Spinal cord (tissue), 9 donors: ENCODE measurements at regions not wholly inside any gene's neighbourhood (a gene's known extent, or its start where the extent isn't known, plus 50 kb on each side); places are given as distances from the start of the nearest gene placed in this dataset.

Experiments
- DNase-seq, 6 donors: peaks; one replicate each; pipeline versions ENCODE4 v3.0.0 to v3.0.0-alpha.2; 2013 to 2015; ENCODE audit warnings: low spot score in 6 of 6, low read depth in 4 of 6
- H3K27ac ChIP-seq: one replicate; pipeline ENCODE4 v1.5.1; 2013; ENCODE audit warnings: low read depth, low read length, control low read depth
- H3K27me3 ChIP-seq: one replicate; pipeline ENCODE4 v1.6.1; 2013; ENCODE audit warnings: low read length; ENCODE audit not compliant: control insufficient read depth, insufficient read depth
- H3K36me3 ChIP-seq: one replicate; pipeline ENCODE4 v1.6.1; 2013; ENCODE audit warnings: low read length; ENCODE audit not compliant: control insufficient read depth, insufficient read depth
- H3K4me1 ChIP-seq: one replicate; pipeline ENCODE4 v1.6.1; 2013; ENCODE audit warnings: low read length; ENCODE audit not compliant: control insufficient read depth, insufficient read depth
- H3K4me3 ChIP-seq: one replicate; pipeline ENCODE4 v1.5.1; 2013; ENCODE audit warnings: low read depth, low read length, control low read depth
- H3K9me3 ChIP-seq: one replicate; pipeline ENCODE4 v1.6.1; 2013; ENCODE audit warnings: low read length; ENCODE audit not compliant: control insufficient read depth, insufficient read depth
- WGBS: methylation state at CpG from one replicate; pipeline ENCODE4 v1.1.5; 2013; ENCODE audit warnings: missing lambda C conversion rate; ENCODE audit not compliant: insufficient coverage; 5-methylcytosine and 5-hydroxymethylcytosine counted together
- donor health status: healthy.

DNA sequence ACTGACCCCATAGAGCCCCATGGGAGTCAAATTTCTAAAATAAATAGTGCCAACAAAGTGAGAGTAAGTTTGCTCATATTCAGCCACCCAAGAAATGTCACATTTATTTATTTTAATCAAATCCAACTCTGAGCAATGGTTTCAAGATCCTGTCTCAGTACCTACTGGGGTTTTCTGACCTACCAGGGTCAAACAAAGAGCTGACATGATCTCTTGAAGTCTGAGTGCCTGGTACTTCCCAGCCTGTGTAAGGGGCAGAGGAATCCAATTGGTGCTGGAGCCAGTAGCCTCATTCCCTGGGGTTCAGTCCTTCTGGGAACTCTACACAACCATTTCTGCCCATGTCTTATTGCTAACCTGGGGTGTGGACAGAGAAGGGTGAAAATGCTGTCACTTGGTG is 104.6 kb upstream of the SERP2 start:
- Histone ChIP-seq H3K9me3 (no peaks in the 10 kb centered on the region), H3K27me3 (no peaks in the 10 kb centered on the region), H3K4me3 (no peak overlapping the region), H3K27ac (no peak overlapping the region), H3K36me3 (no peaks in the 10 kb centered on the region), H3K4me1 (peaks cover 10% of the 10 kb centered on the region)
- no peak for DNase-seq

DNA sequence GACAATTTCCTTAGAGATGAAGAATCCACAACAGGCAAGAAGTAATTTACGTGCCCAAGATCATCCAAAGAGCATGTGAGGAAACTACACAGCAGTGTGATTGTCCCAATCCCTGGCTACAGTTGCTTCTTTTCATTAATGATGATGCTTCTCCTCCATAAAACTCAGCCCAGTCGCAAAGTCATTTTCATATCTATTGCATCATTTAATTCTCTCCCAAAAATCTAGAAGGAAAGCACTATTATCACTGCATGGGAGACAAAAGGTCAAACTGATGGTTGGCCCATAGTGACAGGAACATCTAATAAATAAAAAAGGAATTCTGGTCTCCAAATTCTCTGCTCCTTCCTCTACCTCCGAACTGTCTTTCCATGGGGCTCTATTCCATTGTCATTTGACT is 103.5 kb upstream of the SERP2 start:
- DNase-seq = no peak
- Histone ChIP-seq H3K9me3 (no peaks in the 10 kb centered on the region), H3K4me1 (peaks cover 7% of the 10 kb centered on the region), H3K27ac (no peak overlapping the region), H3K36me3 (no peaks in the 10 kb centered on the region), H3K4me3 (no peak overlapping the region), H3K27me3 (no peaks in the 10 kb centered on the region)
- WGBS = 76% methylated on average over 2 of the region's 3 CpGs

DNA sequence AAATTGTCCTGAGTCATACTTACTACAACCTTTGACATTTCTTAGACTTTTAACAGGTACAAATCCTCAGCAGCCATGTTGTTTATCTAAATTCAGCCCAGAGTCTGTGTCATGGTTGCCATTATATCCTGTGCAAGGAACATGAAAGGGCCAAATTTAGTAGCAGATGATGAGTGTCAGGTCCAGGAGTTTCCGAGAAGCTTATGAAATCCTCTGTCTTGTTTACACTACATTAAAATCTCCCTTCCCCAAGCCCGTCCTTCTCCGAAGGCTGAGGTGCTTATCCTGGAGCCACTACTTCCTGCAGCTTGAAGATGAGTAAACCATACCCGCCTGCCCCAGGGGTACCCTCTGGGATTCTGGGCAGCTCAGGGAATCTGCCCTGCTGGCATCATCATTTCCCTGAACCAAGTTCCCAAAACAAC is 102.6 kb upstream of the SERP2 start:
- 83% methylated on average over 4 of the region's 4 CpGs for WGBS
- DNase-seq = no peak
- Histone ChIP-seq H3K4me1 (peaks cover 7% of the 10 kb centered on the region), H3K27me3 (no peaks in the 10 kb centered on the region), H3K27ac (peak overlapping the region; percentile 35), H3K9me3 (no peaks in the 10 kb centered on the region), H3K36me3 (no peaks in the 10 kb centered on the region), H3K4me3 (no peak overlapping the region)

DNA sequence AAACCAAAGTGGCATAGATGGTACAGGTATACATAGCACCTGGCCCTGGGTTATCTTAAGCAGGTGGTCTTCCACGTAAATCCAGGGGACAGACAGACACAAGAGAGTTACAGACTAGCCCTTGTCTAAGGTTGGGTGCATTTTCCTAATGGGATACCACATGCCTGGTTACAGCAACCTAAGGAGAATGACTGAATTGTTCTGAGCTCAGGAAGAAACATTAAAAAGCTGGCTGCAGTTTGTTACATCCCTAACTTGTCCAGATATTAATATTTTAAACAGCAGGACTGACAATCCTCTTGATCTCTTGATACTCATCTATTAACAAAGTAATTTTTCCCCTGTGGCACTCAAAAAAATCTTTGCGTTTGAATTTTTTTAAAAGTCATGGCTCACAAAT is 102.2 kb upstream of the SERP2 start:
- H3K36me3 ChIP-seq = no peaks in the 10 kb centered on the region
- H3K27me3 ChIP-seq = no peaks in the 10 kb centered on the region
- H3K4me3 ChIP-seq = no peak overlapping the region
- no peak for DNase-seq
- no peaks in the 10 kb centered on the region for H3K9me3 ChIP-seq
- WGBS = 64% methylated on average over 2 of the region's 2 CpGs
- H3K4me1 ChIP-seq = peaks cover 7% of the 10 kb centered on the region
- H3K27ac ChIP-seq = peak overlapping the region; percentile 35

DNA sequence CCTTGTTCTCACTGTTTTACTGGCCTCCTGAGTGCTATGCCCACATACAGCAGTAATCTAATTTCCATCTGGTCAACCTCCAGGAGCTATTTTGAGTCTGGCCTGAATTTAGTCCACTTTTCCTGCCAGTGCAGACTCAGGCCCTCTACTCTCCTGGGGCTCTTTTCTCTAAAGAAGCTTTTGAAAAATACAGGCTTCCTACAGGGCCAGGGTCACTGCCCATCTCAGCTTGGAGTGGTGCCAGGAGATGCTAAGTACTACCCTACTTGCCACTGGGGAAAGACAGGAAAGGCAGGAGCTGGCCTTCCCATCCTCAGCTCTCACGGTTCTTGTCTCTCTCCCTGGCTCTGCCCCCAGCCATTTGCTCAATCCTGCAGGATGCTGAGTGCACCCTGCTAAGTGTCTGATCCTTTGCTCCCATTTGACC is 101.7 kb upstream of the SERP2 start:
- Histone ChIP-seq H3K27me3 (no peaks in the 10 kb centered on the region), H3K27ac (peak overlapping the region; percentile 4)

DNA sequence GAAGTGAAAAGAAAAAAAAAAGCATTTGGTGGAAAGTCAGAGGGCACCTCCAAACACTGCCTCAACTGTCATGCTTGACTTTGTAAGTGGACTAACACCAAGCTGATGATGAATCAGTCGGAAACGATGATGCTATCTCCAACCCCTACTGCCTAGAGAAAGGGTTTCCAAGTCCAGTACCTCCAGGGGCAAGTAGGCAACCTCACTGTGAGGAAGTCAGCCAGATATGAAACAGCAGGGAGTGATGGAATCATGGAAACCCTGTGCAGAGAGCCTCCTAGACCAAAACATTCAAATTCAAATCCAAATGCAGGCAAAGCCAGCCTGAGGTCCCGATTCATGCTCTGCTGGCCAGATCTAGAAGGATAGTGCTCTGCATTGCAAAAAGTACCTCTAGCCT is 100.9 kb upstream of the SERP2 start:
- Histone ChIP-seq H3K4me1 (peaks cover 7% of the 10 kb centered on the region), H3K36me3 (no peaks in the 10 kb centered on the region), H3K27me3 (no peaks in the 10 kb centered on the region), H3K4me3 (no peak overlapping the region), H3K9me3 (no peaks in the 10 kb centered on the region), H3K27ac (no peak overlapping the region)
- WGBS = 100% methylated on average over 1 of the region's 3 CpGs
- no peak for DNase-seq

More for the DNA sequence above, 101.7 kb upstream of the SERP2 start:
- Histone ChIP-seq H3K36me3 (no peaks in the 10 kb centered on the region), H3K9me3 (no peaks in the 10 kb centered on the region), H3K4me1 (peaks cover 7% of the 10 kb centered on the region), H3K4me3 (no peak overlapping the region)
- 29% methylated on average over 1 of the region's 1 CpG for WGBS
- peak in 2 of 6 donors; percentile 33 to 58 for DNase-seq

DNA sequence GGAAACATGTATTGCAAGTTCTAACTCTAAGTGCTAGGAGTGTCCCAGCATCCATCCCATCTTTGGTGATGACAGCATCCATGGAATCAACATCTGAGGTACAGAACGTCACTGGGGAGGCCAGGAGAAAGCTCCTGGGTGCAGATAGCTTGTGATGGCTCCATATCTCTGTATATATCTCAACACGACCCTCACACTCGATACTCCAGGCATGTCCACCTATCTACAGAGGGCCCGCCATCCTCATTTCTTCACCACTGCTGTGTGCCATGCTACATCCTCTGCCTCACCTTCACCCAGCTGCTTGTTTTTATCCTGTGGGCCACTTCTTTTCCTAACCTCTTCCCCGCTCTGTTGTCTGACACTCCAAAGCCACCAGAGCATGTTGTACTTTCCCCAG is 100.4 kb upstream of the SERP2 start:
- no peak overlapping the region for H3K4me3 ChIP-seq
- no peak overlapping the region for H3K27ac ChIP-seq
- no peaks in the 10 kb centered on the region for H3K36me3 ChIP-seq
- WGBS = 100% methylated on average over 5 of the region's 5 CpGs
- peaks cover 7% of the 10 kb centered on the region for H3K4me1 ChIP-seq
- DNase-seq = no peak
- H3K9me3 ChIP-seq = no peaks in the 10 kb centered on the region
- H3K27me3 ChIP-seq = no peaks in the 10 kb centered on the region

DNA sequence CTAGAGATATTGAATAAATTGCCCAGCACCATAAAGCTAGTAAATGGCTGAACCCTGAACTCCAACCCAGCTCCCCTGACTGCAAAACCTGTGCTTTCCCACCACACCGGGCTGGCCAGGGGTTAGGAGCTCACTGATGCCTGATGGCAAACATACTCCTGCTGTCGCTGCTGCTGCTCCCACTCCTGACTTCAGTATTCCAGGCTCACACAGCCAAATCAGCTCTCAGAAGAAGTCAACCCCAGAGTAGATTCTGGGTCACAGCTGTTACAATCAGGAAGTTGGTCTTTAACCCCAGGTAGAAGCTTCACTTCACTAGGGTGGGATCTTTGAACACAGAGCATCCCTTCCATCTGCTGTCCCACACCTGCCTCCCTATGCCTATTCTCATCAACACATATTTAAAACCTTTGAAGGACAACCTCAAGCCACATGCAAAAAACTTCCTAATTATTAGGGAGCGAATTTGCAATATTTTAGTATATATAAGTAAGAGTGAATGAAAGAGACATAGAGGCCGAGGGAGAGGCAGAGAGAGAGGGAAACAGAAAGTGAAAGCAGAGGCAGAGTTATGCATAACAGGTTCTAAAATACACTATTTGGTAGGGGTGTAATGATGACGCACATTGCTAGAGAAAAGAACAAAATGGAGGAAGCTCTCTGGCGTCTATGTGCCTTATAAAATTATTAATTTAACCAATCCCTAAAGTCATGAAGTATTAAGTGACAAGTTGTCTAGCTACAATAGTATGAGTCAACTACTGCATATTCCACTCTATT is 99.4 kb upstream of the SERP2 start:
- Histone ChIP-seq H3K4me3 (no peak overlapping the region), H3K4me1 (peaks cover 7% of the 10 kb centered on the region), H3K27me3 (no peaks in the 10 kb centered on the region), H3K27ac (peak overlapping the region; percentile 36), H3K9me3 (no peaks in the 10 kb centered on the region), H3K36me3 (no peaks in the 10 kb centered on the region)
- 96% methylated on average over 3 of the region's 6 CpGs for WGBS
- no peak for DNase-seq

DNA sequence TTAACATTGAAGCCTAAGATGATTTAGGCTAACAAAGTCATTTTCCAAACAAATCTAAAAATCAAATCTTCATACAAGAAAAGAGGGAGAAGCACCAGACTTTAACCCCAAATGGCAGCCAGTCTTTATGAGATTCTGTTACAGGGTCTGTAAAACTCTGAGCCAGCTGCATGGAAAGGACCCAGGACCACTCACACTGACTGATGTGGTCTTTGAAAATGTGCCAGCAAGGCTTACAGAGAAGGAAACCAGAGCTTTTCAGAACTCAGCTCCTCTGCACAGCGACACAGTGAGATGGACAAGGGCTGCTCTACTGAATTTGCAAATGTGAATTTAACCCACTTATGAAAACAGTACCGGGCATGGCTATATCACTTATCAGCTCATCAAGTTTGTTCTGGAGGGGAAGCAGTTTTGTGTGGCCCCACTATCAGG is 98.8 kb upstream of the SERP2 start:
- no peak overlapping the region for H3K4me3 ChIP-seq
- WGBS = no CpG with 5 or more reads among the region's 2 CpGs

DNA sequence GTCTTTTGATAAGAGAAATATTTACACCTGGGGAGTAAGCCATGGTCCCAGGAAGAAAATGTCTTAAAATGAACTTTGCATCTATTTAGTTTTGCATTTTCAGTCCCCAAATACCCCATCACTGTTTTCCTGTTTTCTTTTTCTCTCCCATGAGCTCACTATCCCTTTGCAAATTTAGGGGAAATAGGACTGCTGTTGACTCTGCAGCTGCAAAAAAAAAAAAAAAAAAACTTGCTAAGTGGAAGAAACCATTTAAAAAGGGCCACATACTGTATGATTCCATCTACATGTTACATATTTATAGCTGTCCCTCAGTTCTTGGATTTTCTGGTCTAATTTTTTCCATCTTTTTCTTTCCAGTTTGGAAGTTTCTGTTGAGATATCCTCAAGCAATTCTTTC is 98.2 kb upstream of the SERP2 start:
- peaks cover 7% of the 10 kb centered on the region for H3K4me1 ChIP-seq
- H3K4me3 ChIP-seq = no peak overlapping the region
- DNase-seq = no peak
- H3K27ac ChIP-seq = peak overlapping the region; percentile 36
- H3K36me3 ChIP-seq = no peaks in the 10 kb centered on the region
- H3K27me3 ChIP-seq = no peaks in the 10 kb centered on the region
- H3K9me3 ChIP-seq = no peaks in the 10 kb centered on the region

More for the DNA sequence above, 98.8 kb upstream of the SERP2 start:
- no peaks in the 10 kb centered on the region for H3K27me3 ChIP-seq
- peaks cover 7% of the 10 kb centered on the region for H3K4me1 ChIP-seq
- peak in 1 of 6 donors; percentile 59 for DNase-seq
- peak overlapping the region; percentile 36 for H3K27ac ChIP-seq
- no peaks in the 10 kb centered on the region for H3K36me3 ChIP-seq
- no peaks in the 10 kb centered on the region for H3K9me3 ChIP-seq
